HG03097 (cell line): ENCODE measurements at regions not wholly inside any gene's neighbourhood (a gene's known extent, or its start where the extent isn't known, plus 50 kb on each side); places are given as distances from the start of the nearest gene placed in this dataset.

Experiments
- ATAC-seq: cut with Tn5 transposase; IDR thresholded peaks from one replicate; pipeline ENCODE4 v1.9.1; 2021; ENCODE audit not compliant: unreplicated experiment, low FRiP score

- ATAC-seq, result no peak
These were observed 325.0 kb downstream of the PCDH7 start for GRCh38 chr4:31045151-31045550.

- no peak for ATAC-seq
These were observed 325.7 kb downstream of the PCDH7 start for GRCh38 chr4:31045724-31046318.

- no peak for ATAC-seq
These were observed 331.0 kb downstream of the PCDH7 start for GRCh38 chr4:31051151-31051550.

- no peak for ATAC-seq
These were observed 331.4 kb downstream of the PCDH7 start for GRCh38 chr4:31051565-31051964.

- ATAC-seq, result no peak
These were observed 332.4 kb downstream of the PCDH7 start for GRCh38 chr4:31052519-31052918.

GRCh38 chr4:31053451-31053850 is 333.3 kb downstream of the PCDH7 start:
- ATAC-seq, result no peak

- no peak for ATAC-seq
These were observed 334.1 kb downstream of the PCDH7 start for GRCh38 chr4:31054295-31054694.

- ATAC-seq, result no peak
These were observed 338.5 kb downstream of the PCDH7 start for GRCh38 chr4:31058656-31059055.

- ATAC-seq, result no peak
These were observed 339.8 kb downstream of the PCDH7 start for GRCh38 chr4:31059753-31060522.

- ATAC-seq, result no peak
These were observed 344.9 kb downstream of the PCDH7 start for GRCh38 chr4:31065086-31065485.

- ATAC-seq, result no peak
These were observed 348.3 kb downstream of the PCDH7 start for GRCh38 chr4:31068257-31069075.

- ATAC-seq, result no peak
These were observed 349.0 kb downstream of the PCDH7 start for GRCh38 chr4:31069151-31069550.

GRCh38 chr4:31071508-31072486 is 351.6 kb downstream of the PCDH7 start:
- no peak for ATAC-seq

GRCh38 chr4:31075969-31076368 is 355.8 kb downstream of the PCDH7 start:
- ATAC-seq, result no peak

GRCh38 chr4:31078661-31079060 is 358.5 kb downstream of the PCDH7 start:
- no peak for ATAC-seq

GRCh38 chr4:31080887-31081286 is 360.7 kb downstream of the PCDH7 start:
- no peak for ATAC-seq

GRCh38 chr4:31081366-31081765 is 361.2 kb downstream of the PCDH7 start:
- ATAC-seq, result no peak

- ATAC-seq, result no peak
These were observed 363.3 kb downstream of the PCDH7 start for GRCh38 chr4:31083456-31083855.

- ATAC-seq, result no peak
These were observed 364.7 kb downstream of the PCDH7 start for GRCh38 chr4:31084806-31085416.

- no peak for ATAC-seq
These were observed 365.5 kb downstream of the PCDH7 start for GRCh38 chr4:31085689-31086088.
